WTC11 (cell line): ENCODE measurements at regions not wholly inside any gene's neighbourhood (a gene's known extent, or its start where the extent isn't known, plus 50 kb on each side); places are given as distances from the start of the nearest gene placed in this dataset.

Experiments used
- ATAC-seq: fragments of 200-7000 bp; cut with Tn5 transposase; 2 replicates; pipeline ENCODE4 v1.10.0; 2021; ENCODE audit warnings: mild to moderate bottlenecking, moderate library complexity
- CTCF ChIA-PET: fragments of 300-600 bp; sonication (Branson Sonifier 250); formaldehyde crosslinking; loops from one replicate; lab custom pipeline; 2021; ENCODE audit warnings: antibody characterized with exemption; lab: Charles Lee
- POLR2A ChIA-PET: fragments of 350-600 bp; sonication (Branson Sonifier 250); formaldehyde crosslinking; loops from one replicate; lab custom pipeline; 2021; ENCODE audit warnings: antibody characterized with exemption; lab: Charles Lee
- DNase-seq: peaks from one replicate; pipeline ENCODE4 v3.0.0; 2021; ENCODE audit warnings: low spot score
- H3K27ac Mint-ChIP-seq: 2 replicates; pipeline ENCODE4 v1.8.0; 2021; ENCODE audit warnings: mixed read lengths
- H3K27me3 Mint-ChIP-seq: 2 replicates; pipeline ENCODE4 v1.8.0; 2021; ENCODE audit warnings: low read depth, mild to moderate bottlenecking, moderate library complexity, mixed read lengths
- H3K36me3 Mint-ChIP-seq: 2 replicates; pipeline ENCODE4 v1.8.0; 2021; ENCODE audit warnings: mixed read lengths
- H3K4me1 Mint-ChIP-seq: 2 replicates; pipeline ENCODE4 v1.8.0; 2022; ENCODE audit warnings: mixed read lengths
- H3K4me3 Mint-ChIP-seq: 2 replicates; pipeline ENCODE4 v1.8.0; 2021; ENCODE audit warnings: mild to moderate bottlenecking, moderate library complexity, mixed read lengths
- H3K9me3 Mint-ChIP-seq: 2 replicates; pipeline ENCODE4 v1.8.0; 2021; ENCODE audit warnings: mixed read lengths
- ATF1 ChIP-seq: sonication (generic); formaldehyde crosslinking; IDR thresholded peaks from 2 replicates; pipeline ENCODE4 v1.8.1; 2023; ENCODE audit warnings: mild to moderate bottlenecking, moderate library complexity, missing genetic modification reagents
- JAZF1 ChIP-seq: fragments of 250-450 bp; sonication (Bioruptor Pico); IDR thresholded peaks from 2 replicates; pipeline ENCODE4 v1.9.0; 2021; ENCODE audit warnings: moderate library complexity, mild to moderate bottlenecking, inconsistent platforms
- JUN ChIP-seq: sonication (generic); formaldehyde crosslinking; IDR thresholded peaks from 2 replicates; pipeline ENCODE4 v1.8.0; 2023; ENCODE audit warnings: mild to moderate bottlenecking, missing genetic modification reagents
- MXD4 ChIP-seq: fragments of 250-450 bp; sonication (Bioruptor Pico); IDR thresholded peaks from 2 replicates; pipeline ENCODE4 v1.8.0; 2021; ENCODE audit warnings: mild to moderate bottlenecking, moderate library complexity, borderline replicate concordance
- NR2C2 ChIP-seq: sonication (generic); formaldehyde crosslinking; IDR thresholded peaks from 2 replicates; pipeline ENCODE4 v1.8.0; 2022; ENCODE audit warnings: mild to moderate bottlenecking, missing genetic modification reagents
- TEAD1 ChIP-seq: sonication (generic); formaldehyde crosslinking; IDR thresholded peaks from 2 replicates; pipeline ENCODE4 v1.8.0; 2022; ENCODE audit warnings: mild to moderate bottlenecking, missing genetic modification reagents
- TEAD4 ChIP-seq: sonication (generic); formaldehyde crosslinking; IDR thresholded peaks from 2 replicates; pipeline ENCODE4 v1.8.0; 2022; ENCODE audit warnings: mild to moderate bottlenecking, missing genetic modification reagents
- ZBTB21 ChIP-seq: sonication (generic); formaldehyde crosslinking; IDR thresholded peaks from 2 replicates; pipeline ENCODE4 v1.8.1; 2023; ENCODE audit warnings: mild to moderate bottlenecking, missing genetic modification reagents, borderline replicate concordance
- ZNF138 ChIP-seq: sonication (generic); formaldehyde crosslinking; conservative IDR thresholded peaks from 2 replicates; pipeline ENCODE4 v1.8.1; 2022; ENCODE audit warnings: mild to moderate bottlenecking, moderate library complexity, missing genetic modification reagents
- ZNF219 ChIP-seq: sonication (generic); formaldehyde crosslinking; IDR thresholded peaks from 2 replicates; pipeline ENCODE4 v1.8.0; 2023; ENCODE audit warnings: missing genetic modification reagents, mild to moderate bottlenecking, borderline replicate concordance
- ZNF416 ChIP-seq: fragments of 250-450 bp; sonication (Bioruptor Pico); IDR thresholded peaks from 2 replicates; pipeline ENCODE4 v1.9.0; 2021; ENCODE audit warnings: mild to moderate bottlenecking, inconsistent platforms
- ZNF425 ChIP-seq: fragments of 250-450 bp; sonication (Bioruptor Pico); conservative IDR thresholded peaks from 2 replicates; pipeline ENCODE4 v1.9.0; 2021; ENCODE audit warnings: mild to moderate bottlenecking
- TF ChIP-seq, protein P1 (sequence below): sonication (generic); formaldehyde crosslinking; IDR thresholded peaks from 2 replicates; pipeline ENCODE4 v1.8.0; 2022; ENCODE audit warnings: missing genetic modification reagents
- TF ChIP-seq, protein P2 (sequence below): sonication (generic); formaldehyde crosslinking; IDR thresholded peaks from 2 replicates; pipeline ENCODE4 v1.8.0; 2022; ENCODE audit warnings: mild to moderate bottlenecking, missing genetic modification reagents
- TF ChIP-seq, protein P3 (sequence below): sonication (generic); formaldehyde crosslinking; IDR thresholded peaks from 2 replicates; pipeline ENCODE4 v1.8.1; 2023; ENCODE audit warnings: mild to moderate bottlenecking, missing genetic modification reagents, borderline replicate concordance
- TF ChIP-seq, protein P4 (sequence below): sonication (generic); formaldehyde crosslinking; IDR thresholded peaks from 2 replicates; pipeline ENCODE4 v1.8.1; 2023; ENCODE audit warnings: mild to moderate bottlenecking, missing genetic modification reagents

- no peak overlapping the region for H3K27ac Mint-ChIP-seq
- DNase-seq (no peak), ATAC-seq (no peak)
- peaks cover 7% of the 10 kb centered on the region for H3K9me3 Mint-ChIP-seq
- peaks cover 28% of the 10 kb centered on the region for H3K4me1 Mint-ChIP-seq
- no peak overlapping the region for H3K4me3 Mint-ChIP-seq
- H3K36me3 Mint-ChIP-seq = 0 out of 2 replicates have a peak, but pooled peaks cover 2% of the 10 kb centered on the region
- POLR2A ChIA-PET = no interaction called here
- TF ChIP-seq, protein P1, sequence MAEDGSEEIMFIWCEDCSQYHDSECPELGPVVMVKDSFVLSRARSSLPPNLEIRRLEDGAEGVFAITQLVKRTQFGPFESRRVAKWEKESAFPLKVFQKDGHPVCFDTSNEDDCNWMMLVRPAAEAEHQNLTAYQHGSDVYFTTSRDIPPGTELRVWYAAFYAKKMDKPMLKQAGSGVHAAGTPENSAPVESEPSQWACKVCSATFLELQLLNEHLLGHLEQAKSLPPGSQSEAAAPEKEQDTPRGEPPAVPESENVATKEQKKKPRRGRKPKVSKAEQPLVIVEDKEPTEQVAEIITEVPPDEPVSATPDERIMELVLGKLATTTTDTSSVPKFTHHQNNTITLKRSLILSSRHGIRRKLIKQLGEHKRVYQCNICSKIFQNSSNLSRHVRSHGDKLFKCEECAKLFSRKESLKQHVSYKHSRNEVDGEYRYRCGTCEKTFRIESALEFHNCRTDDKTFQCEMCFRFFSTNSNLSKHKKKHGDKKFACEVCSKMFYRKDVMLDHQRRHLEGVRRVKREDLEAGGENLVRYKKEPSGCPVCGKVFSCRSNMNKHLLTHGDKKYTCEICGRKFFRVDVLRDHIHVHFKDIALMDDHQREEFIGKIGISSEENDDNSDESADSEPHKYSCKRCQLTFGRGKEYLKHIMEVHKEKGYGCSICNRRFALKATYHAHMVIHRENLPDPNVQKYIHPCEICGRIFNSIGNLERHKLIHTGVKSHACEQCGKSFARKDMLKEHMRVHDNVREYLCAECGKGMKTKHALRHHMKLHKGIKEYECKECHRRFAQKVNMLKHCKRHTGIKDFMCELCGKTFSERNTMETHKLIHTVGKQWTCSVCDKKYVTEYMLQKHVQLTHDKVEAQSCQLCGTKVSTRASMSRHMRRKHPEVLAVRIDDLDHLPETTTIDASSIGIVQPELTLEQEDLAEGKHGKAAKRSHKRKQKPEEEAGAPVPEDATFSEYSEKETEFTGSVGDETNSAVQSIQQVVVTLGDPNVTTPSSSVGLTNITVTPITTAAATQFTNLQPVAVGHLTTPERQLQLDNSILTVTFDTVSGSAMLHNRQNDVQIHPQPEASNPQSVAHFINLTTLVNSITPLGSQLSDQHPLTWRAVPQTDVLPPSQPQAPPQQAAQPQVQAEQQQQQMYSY (CRISPR knock-in tag) = no peak
- TF ChIP-seq JAZF1 (CRISPR knock-in tag) (no peak), ZNF219 (CRISPR knock-in tag) (no peak), ZNF425 (no peak), ATF1 (CRISPR knock-in tag) (no peak), ZNF416 (CRISPR knock-in tag) (no peak)
- CTCF ChIA-PET = interaction anchor here (1.4 kb wide), 1 partner anchor 224 kb away, joined by 4 read pairs; no protein-coding TSS in a partner anchor
- no peaks in the 10 kb centered on the region for H3K27me3 Mint-ChIP-seq
Measured at GRCh38 chr5:17439956-17440355, 58.1 kb upstream of the TAF11L2 start.

DNA sequence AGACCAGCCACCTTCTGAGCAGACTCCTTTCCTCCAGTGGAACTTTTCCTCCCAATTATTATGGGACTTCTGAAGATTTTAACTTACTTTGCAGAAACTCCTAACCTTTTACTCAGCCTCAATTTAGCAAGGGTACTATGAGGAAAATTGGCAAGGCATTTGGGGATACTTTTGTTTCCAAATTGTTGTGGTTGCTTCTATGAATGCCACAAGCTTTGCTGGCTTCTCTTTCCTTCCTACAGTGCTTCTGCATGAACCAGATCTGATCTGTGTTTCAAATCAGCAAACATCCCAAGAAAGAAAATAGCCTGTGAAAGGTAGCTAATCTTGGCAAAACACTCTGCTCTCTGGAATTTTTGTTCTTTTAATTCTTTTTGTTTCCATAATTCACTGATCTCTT is 57.3 kb upstream of the TAF11L2 start:
- DNase-seq = no peak
- H3K36me3 Mint-ChIP-seq = 0 out of 2 replicates have a peak, but pooled peaks cover 2% of the 10 kb centered on the region
- TF ChIP-seq, protein P2, sequence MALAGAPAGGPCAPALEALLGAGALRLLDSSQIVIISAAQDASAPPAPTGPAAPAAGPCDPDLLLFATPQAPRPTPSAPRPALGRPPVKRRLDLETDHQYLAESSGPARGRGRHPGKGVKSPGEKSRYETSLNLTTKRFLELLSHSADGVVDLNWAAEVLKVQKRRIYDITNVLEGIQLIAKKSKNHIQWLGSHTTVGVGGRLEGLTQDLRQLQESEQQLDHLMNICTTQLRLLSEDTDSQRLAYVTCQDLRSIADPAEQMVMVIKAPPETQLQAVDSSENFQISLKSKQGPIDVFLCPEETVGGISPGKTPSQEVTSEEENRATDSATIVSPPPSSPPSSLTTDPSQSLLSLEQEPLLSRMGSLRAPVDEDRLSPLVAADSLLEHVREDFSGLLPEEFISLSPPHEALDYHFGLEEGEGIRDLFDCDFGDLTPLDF (CRISPR knock-in tag) = no peak
- TF ChIP-seq ZNF138 (CRISPR knock-in tag) = no peak
- TF ChIP-seq, protein P3, sequence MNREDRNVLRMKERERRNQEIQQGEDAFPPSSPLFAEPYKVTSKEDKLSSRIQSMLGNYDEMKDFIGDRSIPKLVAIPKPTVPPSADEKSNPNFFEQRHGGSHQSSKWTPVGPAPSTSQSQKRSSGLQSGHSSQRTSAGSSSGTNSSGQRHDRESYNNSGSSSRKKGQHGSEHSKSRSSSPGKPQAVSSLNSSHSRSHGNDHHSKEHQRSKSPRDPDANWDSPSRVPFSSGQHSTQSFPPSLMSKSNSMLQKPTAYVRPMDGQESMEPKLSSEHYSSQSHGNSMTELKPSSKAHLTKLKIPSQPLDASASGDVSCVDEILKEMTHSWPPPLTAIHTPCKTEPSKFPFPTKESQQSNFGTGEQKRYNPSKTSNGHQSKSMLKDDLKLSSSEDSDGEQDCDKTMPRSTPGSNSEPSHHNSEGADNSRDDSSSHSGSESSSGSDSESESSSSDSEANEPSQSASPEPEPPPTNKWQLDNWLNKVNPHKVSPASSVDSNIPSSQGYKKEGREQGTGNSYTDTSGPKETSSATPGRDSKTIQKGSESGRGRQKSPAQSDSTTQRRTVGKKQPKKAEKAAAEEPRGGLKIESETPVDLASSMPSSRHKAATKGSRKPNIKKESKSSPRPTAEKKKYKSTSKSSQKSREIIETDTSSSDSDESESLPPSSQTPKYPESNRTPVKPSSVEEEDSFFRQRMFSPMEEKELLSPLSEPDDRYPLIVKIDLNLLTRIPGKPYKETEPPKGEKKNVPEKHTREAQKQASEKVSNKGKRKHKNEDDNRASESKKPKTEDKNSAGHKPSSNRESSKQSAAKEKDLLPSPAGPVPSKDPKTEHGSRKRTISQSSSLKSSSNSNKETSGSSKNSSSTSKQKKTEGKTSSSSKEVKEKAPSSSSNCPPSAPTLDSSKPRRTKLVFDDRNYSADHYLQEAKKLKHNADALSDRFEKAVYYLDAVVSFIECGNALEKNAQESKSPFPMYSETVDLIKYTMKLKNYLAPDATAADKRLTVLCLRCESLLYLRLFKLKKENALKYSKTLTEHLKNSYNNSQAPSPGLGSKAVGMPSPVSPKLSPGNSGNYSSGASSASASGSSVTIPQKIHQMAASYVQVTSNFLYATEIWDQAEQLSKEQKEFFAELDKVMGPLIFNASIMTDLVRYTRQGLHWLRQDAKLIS (CRISPR knock-in tag) = no peak
- TF ChIP-seq TEAD1 (CRISPR knock-in tag) = no peak
- TF ChIP-seq ZBTB21 = no peak
- TF ChIP-seq JUN (CRISPR knock-in tag) = no peak
- TF ChIP-seq MXD4 (CRISPR knock-in tag) = no peak
- TF ChIP-seq, protein P4, sequence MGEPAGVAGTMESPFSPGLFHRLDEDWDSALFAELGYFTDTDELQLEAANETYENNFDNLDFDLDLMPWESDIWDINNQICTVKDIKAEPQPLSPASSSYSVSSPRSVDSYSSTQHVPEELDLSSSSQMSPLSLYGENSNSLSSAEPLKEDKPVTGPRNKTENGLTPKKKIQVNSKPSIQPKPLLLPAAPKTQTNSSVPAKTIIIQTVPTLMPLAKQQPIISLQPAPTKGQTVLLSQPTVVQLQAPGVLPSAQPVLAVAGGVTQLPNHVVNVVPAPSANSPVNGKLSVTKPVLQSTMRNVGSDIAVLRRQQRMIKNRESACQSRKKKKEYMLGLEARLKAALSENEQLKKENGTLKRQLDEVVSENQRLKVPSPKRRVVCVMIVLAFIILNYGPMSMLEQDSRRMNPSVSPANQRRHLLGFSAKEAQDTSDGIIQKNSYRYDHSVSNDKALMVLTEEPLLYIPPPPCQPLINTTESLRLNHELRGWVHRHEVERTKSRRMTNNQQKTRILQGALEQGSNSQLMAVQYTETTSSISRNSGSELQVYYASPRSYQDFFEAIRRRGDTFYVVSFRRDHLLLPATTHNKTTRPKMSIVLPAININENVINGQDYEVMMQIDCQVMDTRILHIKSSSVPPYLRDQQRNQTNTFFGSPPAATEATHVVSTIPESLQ (CRISPR knock-in tag) = no peak
- TF ChIP-seq TEAD4 (CRISPR knock-in tag) = no peak
- TF ChIP-seq ZNF416 (CRISPR knock-in tag) = no peak
- no peak for TF ChIP-seq NR2C2 (CRISPR knock-in tag)
- TF ChIP-seq, all 79 proteins: peak for 0
- peaks cover 28% of the 10 kb centered on the region for H3K4me1 Mint-ChIP-seq
- peaks cover 7% of the 10 kb centered on the region for H3K9me3 Mint-ChIP-seq
- H3K27ac Mint-ChIP-seq = no peak overlapping the region
- ChIA-PET CTCF (interaction anchor here (1.4 kb wide), 1 partner anchor 225 kb away, joined by 4 read pairs; no protein-coding TSS in a partner anchor), POLR2A (no interaction called here)
- no peak overlapping the region for H3K4me3 Mint-ChIP-seq
- no peak for ATAC-seq
- no peaks in the 10 kb centered on the region for H3K27me3 Mint-ChIP-seq
